ENCODE measurements at regions not wholly inside any gene's neighbourhood (a gene's known extent, or its start where the extent isn't known, plus 50 kb on each side); places are given as distances from the start of the nearest gene placed in this dataset.
"Not testable (repeated sequence)": the region's sequence is repeated elsewhere in the genome, so short reads cannot be mapped to it uniquely, and the experiment has no call there.

GRCh38 chr10:61016630-61017029, 72.6 kb upstream of the RHOBTB1 start:
- H3K27me3 ChIP-seq (ENCODE audit: insufficient read depth, low read length): no peaks in the 10 kb centered on the region
- no peak overlapping the region for H3K4me3 ChIP-seq (ENCODE audit: low read length)
- H3K27ac ChIP-seq (ENCODE audit: low read length): no peak overlapping the region
- H3K36me3 ChIP-seq (ENCODE audit: insufficient read depth, low read depth, low read length): no peaks in the 10 kb centered on the region
- no peaks in the 10 kb centered on the region for H3K9me3 ChIP-seq (ENCODE audit: insufficient read depth, low read depth, low read length)
- no peak overlapping the region for H3K9ac ChIP-seq (ENCODE audit: low read depth, low read length)
- no peaks in the 10 kb centered on the region for H3K4me1 ChIP-seq (ENCODE audit: insufficient read depth, low read length)

- no peaks in the 10 kb centered on the region for H3K36me3 ChIP-seq (ENCODE audit: insufficient read depth, low read depth, low read length)
- H3K4me1 ChIP-seq (ENCODE audit: insufficient read depth, low read length): no peaks in the 10 kb centered on the region
- H3K27ac ChIP-seq (ENCODE audit: low read length): no peak overlapping the region
- H3K4me3 ChIP-seq (ENCODE audit: low read length): no peak overlapping the region
- no peaks in the 10 kb centered on the region for H3K9me3 ChIP-seq (ENCODE audit: insufficient read depth, low read depth, low read length)
- no peaks in the 10 kb centered on the region for H3K27me3 ChIP-seq (ENCODE audit: insufficient read depth, low read length)
- no peak overlapping the region for H3K9ac ChIP-seq (ENCODE audit: low read depth, low read length)
Measured at GRCh38 chr10:61016007-61016406, 72.0 kb upstream of the RHOBTB1 start.

- no peak overlapping the region for H3K9ac ChIP-seq (ENCODE audit: low read depth, low read length)
- no peaks in the 10 kb centered on the region for H3K9me3 ChIP-seq (ENCODE audit: insufficient read depth, low read depth, low read length)
- H3K27ac ChIP-seq (ENCODE audit: low read length): no peak overlapping the region
- H3K4me1 ChIP-seq (ENCODE audit: insufficient read depth, low read length): no peaks in the 10 kb centered on the region
- no peaks in the 10 kb centered on the region for H3K36me3 ChIP-seq (ENCODE audit: insufficient read depth, low read depth, low read length)
- no peak overlapping the region for H3K4me3 ChIP-seq (ENCODE audit: low read length)
- no peaks in the 10 kb centered on the region for H3K27me3 ChIP-seq (ENCODE audit: insufficient read depth, low read length)
Measured at GRCh38 chr10:61010863-61011262, 66.9 kb upstream of the RHOBTB1 start.

- not testable (repeated sequence) for H3K27ac ChIP-seq (ENCODE audit: low read length); H3K4me3 ChIP-seq (ENCODE audit: low read length); H3K9me3 ChIP-seq (ENCODE audit: insufficient read depth, low read depth, low read length); H3K9ac ChIP-seq (ENCODE audit: low read depth, low read length); H3K4me1 ChIP-seq (ENCODE audit: insufficient read depth, low read length); H3K36me3 ChIP-seq (ENCODE audit: insufficient read depth, low read depth, low read length)
- peaks cover 29% of the 10 kb centered on the region for H3K27me3 ChIP-seq (ENCODE audit: insufficient read depth, low read length)
Measured at GRCh38 chr10:61003069-61003468, 59.1 kb upstream of the RHOBTB1 start.

GRCh38 chr10:61001731-61002122, 57.7 kb upstream of the RHOBTB1 start:
- Histone ChIP-seq H3K9me3 (ENCODE audit: insufficient read depth, low read depth, low read length) (no peaks in the 10 kb centered on the region), H3K4me3 (ENCODE audit: low read length) (peak overlapping the region; percentile 84), H3K4me1 (ENCODE audit: insufficient read depth, low read length) (no peaks in the 10 kb centered on the region), H3K27ac (ENCODE audit: low read length) (no peak overlapping the region), H3K27me3 (ENCODE audit: insufficient read depth, low read length) (peaks cover 29% of the 10 kb centered on the region), H3K36me3 (ENCODE audit: insufficient read depth, low read depth, low read length) (no peaks in the 10 kb centered on the region), H3K9ac (ENCODE audit: low read depth, low read length) (no peak overlapping the region)

GRCh38 chr10:61000769-61001730, 57.1 kb upstream of the RHOBTB1 start:
- Histone ChIP-seq H3K4me3 (ENCODE audit: low read length) (peak overlapping the region; percentile 84), H3K9me3 (ENCODE audit: insufficient read depth, low read depth, low read length) (no peaks in the 10 kb centered on the region), H3K36me3 (ENCODE audit: insufficient read depth, low read depth, low read length) (no peaks in the 10 kb centered on the region), H3K27me3 (ENCODE audit: insufficient read depth, low read length) (peaks cover 29% of the 10 kb centered on the region), H3K4me1 (ENCODE audit: insufficient read depth, low read length) (no peaks in the 10 kb centered on the region), H3K27ac (ENCODE audit: low read length) (no peak overlapping the region), H3K9ac (ENCODE audit: low read depth, low read length) (no peak overlapping the region; the same call in 1 of the 2 replicates)

- Histone ChIP-seq H3K9ac (ENCODE audit: low read depth, low read length) (no peak overlapping the region), H3K27ac (ENCODE audit: low read length) (no peak overlapping the region), H3K9me3 (ENCODE audit: insufficient read depth, low read depth, low read length) (no peaks in the 10 kb centered on the region), H3K4me3 (ENCODE audit: low read length) (no peak overlapping the region), H3K36me3 (ENCODE audit: insufficient read depth, low read depth, low read length) (no peaks in the 10 kb centered on the region), H3K27me3 (ENCODE audit: insufficient read depth, low read length) (peaks cover 29% of the 10 kb centered on the region), H3K4me1 (ENCODE audit: insufficient read depth, low read length) (no peaks in the 10 kb centered on the region)
Measured at GRCh38 chr10:60998932-60999331, 54.9 kb upstream of the RHOBTB1 start.

GRCh38 chr10:60994128-60994527, 50.1 kb upstream of the RHOBTB1 start:
- H3K4me3 ChIP-seq (ENCODE audit: low read length): no peak overlapping the region
- no peaks in the 10 kb centered on the region for H3K36me3 ChIP-seq (ENCODE audit: insufficient read depth, low read depth, low read length)
- H3K27me3 ChIP-seq (ENCODE audit: insufficient read depth, low read length): no peaks in the 10 kb centered on the region
- no peaks in the 10 kb centered on the region; the same call in 1 of the 2 replicates for H3K9me3 ChIP-seq (ENCODE audit: insufficient read depth, low read depth, low read length)
- H3K27ac ChIP-seq (ENCODE audit: low read length): no peak overlapping the region
- no peak overlapping the region for H3K9ac ChIP-seq (ENCODE audit: low read depth, low read length)
- no peaks in the 10 kb centered on the region for H3K4me1 ChIP-seq (ENCODE audit: insufficient read depth, low read length)

Measured in iPS-20b (cell line).